SK-N-SH (cell line): ENCODE measurements at regions not wholly inside any gene's neighbourhood (a gene's known extent, or its start where the extent isn't known, plus 50 kb on each side); places are given as distances from the start of the nearest gene placed in this dataset.

ENCODE experiments used
- CTCF ChIA-PET: fragments of 300-600, 350-600 bp; formaldehyde crosslinking; extraction: SDS; loops from one replicate; lab custom pipeline; 2021; lab: Yijun Ruan, JAX
- POLR2A ChIA-PET: fragments of 350-600 bp; sonication (Branson Sonifier 250); formaldehyde crosslinking; extraction: SDS; loops from one replicate; lab custom pipeline; 2020; ENCODE audit warnings: antibody characterized with exemption, inconsistent platforms; lab: Yijun Ruan, JAX
- DNase-seq: peaks from one replicate; pipeline ENCODE4 v3.0.0; 2012
- H2AFZ ChIP-seq: fragments of 200-600 bp; sonication (generic); 2 replicates; pipeline ENCODE4 v1.8.1; 2016; ENCODE audit warnings: antibody characterized with exemption, mild to moderate bottlenecking, low read depth
- H3F3A ChIP-seq: fragments of 200-600 bp; sonication (generic); replicated peaks from 2 replicates; pipeline ENCODE3; 2016; ENCODE audit warnings: antibody characterized with exemption, mild to moderate bottlenecking; ENCODE audit not compliant: insufficient read depth
- H3K27ac ChIP-seq, 2 experiments: fragments of 200-500 bp in 1 of 2; fragments of 200-600 bp in 1 of 2; sonication (Bioruptor generic) in 1 of 2; sonication (generic), shearing (Covaris generic) in 1 of 2; 2 replicates each; pipeline versions ENCODE4 v1.5.1 to v1.6.1; 2014 to 2016; ENCODE audit warnings: low read depth in 2 of 2, inconsistent platforms in 1 of 2, low read length in 1 of 2, mild to moderate bottlenecking in 1 of 2, mixed read lengths in 1 of 2
- H3K27me3 ChIP-seq: fragments of 200-600 bp; sonication (generic), shearing (Covaris generic); 2 replicates; pipeline ENCODE4 v1.6.1; 2016; ENCODE audit warnings: mixed run types; ENCODE audit not compliant: insufficient read depth
- H3K36me3 ChIP-seq, 2 experiments: fragments of 200-500 bp in 1 of 2; fragments of 200-600 bp in 1 of 2; sonication (Bioruptor generic) in 1 of 2; sonication (generic) in 1 of 2; replicated peaks in 1 of 2; 2 replicates each; pipeline versions ENCODE3 to v1.5.1; 2014 to 2016; ENCODE audit warnings: low read length in 1 of 2, mild to moderate bottlenecking in 1 of 2; ENCODE audit not compliant: insufficient read depth in 2 of 2, control insufficient read depth in 1 of 2
- H3K4me1 ChIP-seq, 2 experiments: fragments of 200-500 bp in 1 of 2; fragments of 200-600 bp in 1 of 2; sonication (Bioruptor generic) in 1 of 2; sonication (generic), shearing (Covaris generic) in 1 of 2; 2 replicates each; pipeline versions ENCODE4 v1.5.1 to v1.6.1; 2014 to 2016; ENCODE audit warnings: low read depth in 1 of 2, low read length in 1 of 2, mixed run types in 1 of 2; ENCODE audit not compliant: insufficient read depth in 2 of 2, control insufficient read depth in 1 of 2
- H3K4me2 ChIP-seq: fragments of 200-600 bp; sonication (generic), shearing (Covaris generic); 2 replicates; pipeline ENCODE4 v1.6.1; 2017; ENCODE audit warnings: mixed run types
- H3K4me3 ChIP-seq, 2 experiments: fragments of 200-500 bp in 1 of 2; fragments of 200-600 bp in 1 of 2; sonication (Bioruptor generic) in 1 of 2; sonication (generic), shearing (Covaris generic) in 1 of 2; 2 replicates each; pipeline versions ENCODE4 v1.5.1 to v1.8.1; 2014 to 2016; ENCODE audit warnings: low read depth in 2 of 2, inconsistent platforms in 1 of 2, low read length in 1 of 2, mild to moderate bottlenecking in 1 of 2, mixed read lengths in 1 of 2, moderate library complexity in 1 of 2
- H3K79me2 ChIP-seq: fragments of 200-600 bp; sonication (generic); 2 replicates; pipeline ENCODE4 v1.8.1; 2017; ENCODE audit warnings: mild to moderate bottlenecking; ENCODE audit not compliant: insufficient read depth
- H3K9ac ChIP-seq: fragments of 200-600 bp; sonication (generic); 2 replicates; pipeline ENCODE4 v1.6.1; 2017; ENCODE audit warnings: mixed run types
- H3K9me2 ChIP-seq: fragments of 200-600 bp; sonication (generic); 2 replicates; pipeline ENCODE4 v1.6.1; 2017; ENCODE audit warnings: mixed run types
- H3K9me3 ChIP-seq: fragments of 200-600 bp; sonication (generic); 2 replicates; pipeline ENCODE4 v1.6.1; 2017; ENCODE audit warnings: mixed run types, mild to moderate bottlenecking, moderate library complexity
- H4K20me1 ChIP-seq: fragments of 200-600 bp; sonication (generic); 2 replicates; pipeline ENCODE4 v1.6.1; 2017; ENCODE audit warnings: mild to moderate bottlenecking, mixed run types; ENCODE audit not compliant: insufficient read depth
- ELF1 ChIP-seq: IDR thresholded peaks from 2 replicates; pipeline ENCODE4 v1.4.0; 2012
- FOXJ3 ChIP-seq: sonication (generic); formaldehyde crosslinking; IDR thresholded peaks from 2 replicates; pipeline ENCODE4 v1.5.1; 2020; ENCODE audit warnings: mild to moderate bottlenecking, missing genetic modification reagents
- FOXM1 ChIP-seq: IDR thresholded peaks from 2 replicates; pipeline ENCODE4 v1.4.0; 2012; ENCODE audit warnings: low read depth, mild to moderate bottlenecking
- GABPA ChIP-seq: IDR thresholded peaks from 2 replicates; pipeline ENCODE4 v1.4.0; 2012; ENCODE audit warnings: low read depth, mild to moderate bottlenecking
- MEF2A ChIP-seq: IDR thresholded peaks from 2 replicates; pipeline ENCODE4 v1.4.0; 2012; ENCODE audit warnings: low read depth, borderline replicate concordance
- NFIC ChIP-seq: IDR thresholded peaks from 2 replicates; pipeline ENCODE4 v1.4.0; 2012; ENCODE audit warnings: borderline replicate concordance
- POLR2AphosphoS5 ChIP-seq: IDR thresholded peaks from 2 replicates; pipeline ENCODE4 v1.6.1; 2012; ENCODE audit warnings: low read depth, low read length
- RAD21 ChIP-seq: IDR thresholded peaks from 2 replicates; pipeline ENCODE4 v1.6.1; 2012; ENCODE audit warnings: mild to moderate bottlenecking, low read length
- RXRA ChIP-seq: IDR thresholded peaks from 2 replicates; pipeline ENCODE4 v1.4.0; 2012; ENCODE audit warnings: low read depth, mild to moderate bottlenecking, borderline replicate concordance
- SIN3A ChIP-seq: IDR thresholded peaks from 2 replicates; pipeline ENCODE4 v1.6.1; 2012; ENCODE audit warnings: low read depth, mild to moderate bottlenecking, low read length, moderate library complexity, borderline replicate concordance
- WGBS: methylation state at CpG from one replicate; pipeline ENCODE4 v1.1.6; 2017; ENCODE audit warnings: low lambda C conversion rate; 5-methylcytosine and 5-hydroxymethylcytosine counted together
- TF ChIP-seq, protein P1 (sequence below): IDR thresholded peaks from 2 replicates; pipeline ENCODE4; 2012
- TF ChIP-seq, protein P2 (sequence below): IDR thresholded peaks from 2 replicates; pipeline ENCODE4 v1.4.0; 2012; ENCODE audit warnings: low read depth, borderline replicate concordance
- TF ChIP-seq, protein P3 (sequence below): fragments of 200-600 bp; sonication (generic); IDR thresholded peaks from 2 replicates; pipeline ENCODE4 v1.6.1; 2017; ENCODE audit warnings: antibody characterized with exemption, mild to moderate bottlenecking, moderate library complexity
- TF ChIP-seq, protein P4 (sequence below): fragments of 150-350 bp; IDR thresholded peaks from 2 replicates; pipeline ENCODE4 v1.6.1; 2017; ENCODE audit warnings: antibody characterized with exemption, low read length, low read depth, borderline replicate concordance
- TF ChIP-seq, protein P5 (sequence below): IDR thresholded peaks from 2 replicates; pipeline ENCODE4 v1.4.0; 2012; ENCODE audit warnings: low read depth, borderline replicate concordance
- TF ChIP-seq, protein P6 (sequence below): IDR thresholded peaks from 2 replicates; pipeline ENCODE4 v1.4.0; 2012; ENCODE audit warnings: low read depth

DNA sequence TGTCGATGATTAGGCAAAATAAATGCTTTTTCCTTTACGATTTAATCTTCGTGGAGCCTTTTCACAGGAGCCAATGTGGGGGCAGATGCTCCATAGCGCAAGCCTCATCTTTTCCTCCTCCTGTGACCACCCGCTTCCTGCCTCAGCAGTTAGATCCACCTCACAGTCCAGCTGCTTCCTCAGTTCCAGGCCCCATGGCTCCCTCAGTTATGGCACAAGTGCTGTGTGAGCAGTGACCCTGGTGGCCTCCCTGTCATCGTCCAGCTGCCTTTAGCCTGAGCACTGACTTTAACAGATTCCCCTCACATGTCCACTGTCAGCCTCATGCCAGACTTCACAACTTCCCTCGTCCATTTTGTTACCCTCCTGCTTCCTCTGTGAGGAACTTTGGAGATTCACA lies 424.6 kb upstream of the GBE1 start:
- no peak overlapping the region for H3K27ac ChIP-seq
- no peaks in the 10 kb centered on the region for H3K9me2 ChIP-seq
- CTCF ChIA-PET, result interaction anchor here (0.8 kb wide), 1 partner anchor 1817 kb away, joined by 3 read pairs; no protein-coding TSS in a partner anchor
- no peaks in the 10 kb centered on the region for H3K36me3 ChIP-seq
- no peak overlapping the region for H3K9ac ChIP-seq
- no peak overlapping the region for H3K4me2 ChIP-seq
- 43% methylated on average over 7 of the region's 7 CpGs for WGBS
- no peak for TF ChIP-seq MEF2A
- TF ChIP-seq, protein P1, sequence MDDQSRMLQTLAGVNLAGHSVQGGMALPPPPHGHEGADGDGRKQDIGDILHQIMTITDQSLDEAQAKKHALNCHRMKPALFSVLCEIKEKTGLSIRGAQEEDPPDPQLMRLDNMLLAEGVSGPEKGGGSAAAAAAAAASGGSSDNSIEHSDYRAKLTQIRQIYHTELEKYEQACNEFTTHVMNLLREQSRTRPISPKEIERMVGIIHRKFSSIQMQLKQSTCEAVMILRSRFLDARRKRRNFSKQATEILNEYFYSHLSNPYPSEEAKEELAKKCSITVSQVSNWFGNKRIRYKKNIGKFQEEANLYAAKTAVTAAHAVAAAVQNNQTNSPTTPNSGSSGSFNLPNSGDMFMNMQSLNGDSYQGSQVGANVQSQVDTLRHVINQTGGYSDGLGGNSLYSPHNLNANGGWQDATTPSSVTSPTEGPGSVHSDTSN, result no peak
- TF ChIP-seq RAD21, result no peak
- TF ChIP-seq, all 33 proteins: peak for 0
- Histone ChIP-seq H2AFZ (no peak overlapping the region), H4K20me1 (no peaks in the 10 kb centered on the region), H3K27me3 (no peaks in the 10 kb centered on the region), H3F3A (no peaks in the 10 kb centered on the region), H3K79me2 (no peaks in the 10 kb centered on the region), H3K4me1 (no peaks in the 10 kb centered on the region), H3K4me3 (no peak overlapping the region), H3K9me3 (no peaks in the 10 kb centered on the region)
- POLR2A ChIA-PET, result no interaction called here
- DNase-seq, result no peak

DNA sequence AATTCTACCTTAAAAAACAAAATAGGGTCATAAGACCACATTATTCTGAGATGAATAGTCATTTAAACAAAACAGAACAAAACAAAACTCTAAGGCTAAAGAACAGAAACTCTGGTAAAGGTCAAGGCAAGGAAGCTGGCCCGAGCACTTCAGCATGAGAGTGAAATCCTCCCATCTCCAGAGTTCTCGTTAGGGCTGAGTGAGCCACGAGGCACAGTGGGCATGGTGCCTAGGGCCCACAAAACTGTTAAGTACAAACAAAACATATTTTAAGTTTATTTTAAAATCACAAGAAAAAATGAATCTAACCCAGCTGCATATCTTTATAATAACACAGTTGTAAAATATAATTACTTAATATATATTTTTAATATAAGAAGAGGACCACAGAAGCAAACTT lies 417.8 kb upstream of the GBE1 start:
- H3K27ac ChIP-seq, result no peak overlapping the region
- WGBS, result 19% methylated on average over 3 of the region's 3 CpGs
- H3F3A ChIP-seq, result no peaks in the 10 kb centered on the region
- no peak overlapping the region for H3K9ac ChIP-seq
- ChIA-PET POLR2A (no interaction called here), CTCF (interaction anchor here (0.6 kb wide), 1 partner anchor 196 kb away, joined by 3 read pairs; no protein-coding TSS in a partner anchor)
- H4K20me1 ChIP-seq, result no peaks in the 10 kb centered on the region
- H3K4me1 ChIP-seq, result no peaks in the 10 kb centered on the region
- DNase-seq, result no peak
- no peak overlapping the region for H3K4me3 ChIP-seq
- H3K27me3 ChIP-seq, result no peaks in the 10 kb centered on the region
- no peaks in the 10 kb centered on the region for H3K79me2 ChIP-seq
- H3K36me3 ChIP-seq, result no peaks in the 10 kb centered on the region
- H3K9me3 ChIP-seq, result no peaks in the 10 kb centered on the region
- no peak overlapping the region for H3K4me2 ChIP-seq
- H3K9me2 ChIP-seq, result 0 out of 2 replicates have a peak, but pooled peaks cover 4% of the 10 kb centered on the region
- TF ChIP-seq SIN3A, result no peak
- TF ChIP-seq GABPA, result no peak
- no peak for TF ChIP-seq ELF1
- no peak for TF ChIP-seq NFIC
- TF ChIP-seq FOXJ3 (CRISPR knock-in tag), result no peak
- TF ChIP-seq, protein P2, sequence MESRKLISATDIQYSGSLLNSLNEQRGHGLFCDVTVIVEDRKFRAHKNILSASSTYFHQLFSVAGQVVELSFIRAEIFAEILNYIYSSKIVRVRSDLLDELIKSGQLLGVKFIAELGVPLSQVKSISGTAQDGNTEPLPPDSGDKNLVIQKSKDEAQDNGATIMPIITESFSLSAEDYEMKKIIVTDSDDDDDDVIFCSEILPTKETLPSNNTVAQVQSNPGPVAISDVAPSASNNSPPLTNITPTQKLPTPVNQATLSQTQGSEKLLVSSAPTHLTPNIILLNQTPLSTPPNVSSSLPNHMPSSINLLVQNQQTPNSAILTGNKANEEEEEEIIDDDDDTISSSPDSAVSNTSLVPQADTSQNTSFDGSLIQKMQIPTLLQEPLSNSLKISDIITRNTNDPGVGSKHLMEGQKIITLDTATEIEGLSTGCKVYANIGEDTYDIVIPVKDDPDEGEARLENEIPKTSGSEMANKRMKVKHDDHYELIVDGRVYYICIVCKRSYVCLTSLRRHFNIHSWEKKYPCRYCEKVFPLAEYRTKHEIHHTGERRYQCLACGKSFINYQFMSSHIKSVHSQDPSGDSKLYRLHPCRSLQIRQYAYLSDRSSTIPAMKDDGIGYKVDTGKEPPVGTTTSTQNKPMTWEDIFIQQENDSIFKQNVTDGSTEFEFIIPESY, result no peak
- TF ChIP-seq, protein P3, sequence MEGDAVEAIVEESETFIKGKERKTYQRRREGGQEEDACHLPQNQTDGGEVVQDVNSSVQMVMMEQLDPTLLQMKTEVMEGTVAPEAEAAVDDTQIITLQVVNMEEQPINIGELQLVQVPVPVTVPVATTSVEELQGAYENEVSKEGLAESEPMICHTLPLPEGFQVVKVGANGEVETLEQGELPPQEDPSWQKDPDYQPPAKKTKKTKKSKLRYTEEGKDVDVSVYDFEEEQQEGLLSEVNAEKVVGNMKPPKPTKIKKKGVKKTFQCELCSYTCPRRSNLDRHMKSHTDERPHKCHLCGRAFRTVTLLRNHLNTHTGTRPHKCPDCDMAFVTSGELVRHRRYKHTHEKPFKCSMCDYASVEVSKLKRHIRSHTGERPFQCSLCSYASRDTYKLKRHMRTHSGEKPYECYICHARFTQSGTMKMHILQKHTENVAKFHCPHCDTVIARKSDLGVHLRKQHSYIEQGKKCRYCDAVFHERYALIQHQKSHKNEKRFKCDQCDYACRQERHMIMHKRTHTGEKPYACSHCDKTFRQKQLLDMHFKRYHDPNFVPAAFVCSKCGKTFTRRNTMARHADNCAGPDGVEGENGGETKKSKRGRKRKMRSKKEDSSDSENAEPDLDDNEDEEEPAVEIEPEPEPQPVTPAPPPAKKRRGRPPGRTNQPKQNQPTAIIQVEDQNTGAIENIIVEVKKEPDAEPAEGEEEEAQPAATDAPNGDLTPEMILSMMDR, result no peak
- TF ChIP-seq, protein P4, sequence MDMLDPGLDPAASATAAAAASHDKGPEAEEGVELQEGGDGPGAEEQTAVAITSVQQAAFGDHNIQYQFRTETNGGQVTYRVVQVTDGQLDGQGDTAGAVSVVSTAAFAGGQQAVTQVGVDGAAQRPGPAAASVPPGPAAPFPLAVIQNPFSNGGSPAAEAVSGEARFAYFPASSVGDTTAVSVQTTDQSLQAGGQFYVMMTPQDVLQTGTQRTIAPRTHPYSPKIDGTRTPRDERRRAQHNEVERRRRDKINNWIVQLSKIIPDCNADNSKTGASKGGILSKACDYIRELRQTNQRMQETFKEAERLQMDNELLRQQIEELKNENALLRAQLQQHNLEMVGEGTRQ, result no peak
- TF ChIP-seq, protein P5, sequence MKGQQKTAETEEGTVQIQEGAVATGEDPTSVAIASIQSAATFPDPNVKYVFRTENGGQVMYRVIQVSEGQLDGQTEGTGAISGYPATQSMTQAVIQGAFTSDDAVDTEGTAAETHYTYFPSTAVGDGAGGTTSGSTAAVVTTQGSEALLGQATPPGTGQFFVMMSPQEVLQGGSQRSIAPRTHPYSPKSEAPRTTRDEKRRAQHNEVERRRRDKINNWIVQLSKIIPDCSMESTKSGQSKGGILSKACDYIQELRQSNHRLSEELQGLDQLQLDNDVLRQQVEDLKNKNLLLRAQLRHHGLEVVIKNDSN, result no peak
- TF ChIP-seq, protein P6, sequence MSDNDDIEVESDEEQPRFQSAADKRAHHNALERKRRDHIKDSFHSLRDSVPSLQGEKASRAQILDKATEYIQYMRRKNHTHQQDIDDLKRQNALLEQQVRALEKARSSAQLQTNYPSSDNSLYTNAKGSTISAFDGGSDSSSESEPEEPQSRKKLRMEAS, result no peak
- no peak for TF ChIP-seq MEF2A
- TF ChIP-seq RXRA, result no peak
- no peak for TF ChIP-seq FOXM1
- no peak for TF ChIP-seq POLR2AphosphoS5
- H2AFZ ChIP-seq, result no peak overlapping the region
